Loucy (cell line): ENCODE measurements at regions not wholly inside any gene's neighbourhood (a gene's known extent, or its start where the extent isn't known, plus 50 kb on each side); places are given as distances from the start of the nearest gene placed in this dataset.

Experiments
- CTCF ChIP-seq: fragments of 200-600 bp; sonication (generic); conservative IDR thresholded peaks from 2 replicates; pipeline ENCODE4 v1.5.1; 2014; ENCODE audit warnings: mild to moderate bottlenecking, antibody characterized with exemption, low read length
- EZH2phosphoT487 ChIP-seq: fragments of 200-600 bp; IDR thresholded peaks from 2 replicates; pipeline ENCODE4 v1.6.1; 2018; ENCODE audit warnings: antibody characterized with exemption, mild to moderate bottlenecking, moderate library complexity, borderline replicate concordance

- no peak for TF ChIP-seq CTCF
- TF ChIP-seq EZH2phosphoT487 = no peak
These were observed 391.2 kb upstream of the NUDT12 start for GRCh38 chr5:103953601-103954382.
